Natural killer cell (primary cell): ENCODE measurements at regions not wholly inside any gene's neighbourhood (a gene's known extent, or its start where the extent isn't known, plus 50 kb on each side); places are given as distances from the start of the nearest gene placed in this dataset.
A peak's percentile ranks its signal among the peaks of the same experiment; 100 is the strongest.

Experiments used
- ATAC-seq, 3 donors: fragments of 150-1000 bp in 2 of 3; fragments of 200-7000 bp in 1 of 3; cut with Tn5 transposase; 1 replicate in 1 of 3; 2 replicates in 2 of 3; pipeline ENCODE4 v1.10.0; 2021; ENCODE audit warnings: mild to moderate bottlenecking in 2 of 3, moderate library complexity in 2 of 3
- DNase-seq, 2 donors: peaks; one replicate each; pipeline versions ENCODE4 v3.0.0 to v3.0.0-alpha.2; 2013 to 2021; ENCODE audit warnings: mixed read lengths in 1 of 2
- H3K27ac ChIP-seq: one replicate; pipeline ENCODE4 v1.5.1; 2013; ENCODE audit warnings: mild to moderate bottlenecking, low read length
- H3K27me3 ChIP-seq: one replicate; pipeline ENCODE4 v1.6.1; 2013; ENCODE audit warnings: low read length; ENCODE audit not compliant: control insufficient read depth, insufficient read depth
- H3K36me3 ChIP-seq: one replicate; pipeline ENCODE4 v1.6.1; 2013; ENCODE audit warnings: low read length; ENCODE audit not compliant: control insufficient read depth, insufficient read depth
- H3K4me1 ChIP-seq: one replicate; pipeline ENCODE4 v1.6.1; 2013; ENCODE audit warnings: low read length; ENCODE audit not compliant: control insufficient read depth, insufficient read depth
- H3K4me3 ChIP-seq: one replicate; pipeline ENCODE4 v1.5.1; 2013; ENCODE audit warnings: low read length
- H3K9me3 ChIP-seq: one replicate; pipeline ENCODE4 v1.6.1; 2013; ENCODE audit warnings: low read length; ENCODE audit not compliant: control insufficient read depth, insufficient read depth
- H3K27ac Mint-ChIP-seq, 2 donors: one replicate each; pipeline ENCODE4 v1.8.0; 2022; ENCODE audit warnings: mild to moderate bottlenecking in 2 of 2, mixed read lengths in 2 of 2, moderate library complexity in 1 of 2
- H3K27me3 Mint-ChIP-seq, 2 donors: one replicate each; pipeline ENCODE4 v1.8.0; 2022; ENCODE audit warnings: low read depth in 2 of 2, mixed read lengths in 2 of 2
- H3K36me3 Mint-ChIP-seq: one replicate; pipeline ENCODE4 v1.8.0; 2022; ENCODE audit warnings: mixed read lengths
- H3K4me1 Mint-ChIP-seq, 2 donors: one replicate each; pipeline ENCODE4 v1.8.0; 2022; ENCODE audit warnings: mixed read lengths in 2 of 2
- H3K4me3 Mint-ChIP-seq: one replicate; pipeline ENCODE4 v1.8.0; 2022; ENCODE audit warnings: mild to moderate bottlenecking, moderate library complexity, mixed read lengths
- H3K9me3 Mint-ChIP-seq, 2 donors: one replicate each; pipeline ENCODE4 v1.8.0; 2022; ENCODE audit warnings: mixed read lengths in 2 of 2
- CTCF ChIP-seq: fragments of 200-600 bp; IDR thresholded peaks from one replicate; pipeline ENCODE4 v1.8.0; 2022; ENCODE audit warnings: antibody characterized with exemption
- WGBS: methylation state at CpG from one replicate; pipeline ENCODE4 v1.1.7; 2013; ENCODE audit warnings: missing lambda C conversion rate; ENCODE audit not compliant: insufficient coverage; 5-methylcytosine and 5-hydroxymethylcytosine counted together
- intact Hi-C: fragments of 100-400 bp; cut with micrococcal nuclease; formaldehyde crosslinking; loops from one replicate; pipeline ENCODE4 v1.14.2; 2022

- DNase-seq (no peak), ATAC-seq (no peak)
- no peaks in the 10 kb centered on the region for H3K4me1 Mint-ChIP-seq
- no peaks in the 10 kb centered on the region for H3K36me3 Mint-ChIP-seq
- TF ChIP-seq CTCF: no peak
- Histone ChIP-seq H3K4me3 (no peak overlapping the region), H3K4me1 (no peaks in the 10 kb centered on the region), H3K36me3 (no peaks in the 10 kb centered on the region), H3K27ac (no peak overlapping the region), H3K27me3 (no peaks in the 10 kb centered on the region), H3K9me3 (no peaks in the 10 kb centered on the region)
- no peak overlapping the region for H3K27ac Mint-ChIP-seq
- H3K4me3 Mint-ChIP-seq: no peak overlapping the region
- no peaks in the 10 kb centered on the region for H3K9me3 Mint-ChIP-seq
- WGBS: 96% methylated on average over 3 of the region's 6 CpGs
- peaks cover 0 to 5% of the 10 kb centered on the region in 2 donors for H3K27me3 Mint-ChIP-seq
- intact Hi-C loops: no loop called here
Observed at GRCh38 chrX:9196961-9197640, 163.2 kb upstream of the FAM9B start.

- DNase-seq: no peak
- no peak for ATAC-seq
- no peaks in the 10 kb centered on the region for H3K9me3 Mint-ChIP-seq
- H3K36me3 Mint-ChIP-seq: no peaks in the 10 kb centered on the region
- intact Hi-C loops: loop anchor here (2.0 to 10.0 kb wide), 2 partner anchors 150 to 258 kb away; no protein-coding TSS in a partner anchor
- 37% methylated on average over 3 of the region's 4 CpGs for WGBS
- H3K4me1 ChIP-seq: peaks cover 22% of the 10 kb centered on the region
- no peaks in the 10 kb centered on the region for H3K27me3 Mint-ChIP-seq
- no peak overlapping the region for H3K4me3 ChIP-seq
- H3K9me3 ChIP-seq: no peaks in the 10 kb centered on the region
- H3K4me3 Mint-ChIP-seq: peak overlapping the region; percentile 82
- H3K27ac Mint-ChIP-seq: peak overlapping the region; percentile 86 to 89
- no peaks in the 10 kb centered on the region for H3K27me3 ChIP-seq
- no peak for TF ChIP-seq CTCF
- H3K27ac ChIP-seq: peak overlapping the region; percentile 71
- peaks cover 29 to 41% of the 10 kb centered on the region in 2 donors for H3K4me1 Mint-ChIP-seq
- no peaks in the 10 kb centered on the region for H3K36me3 ChIP-seq
Observed at GRCh38 chrX:9204560-9204959, 170.6 kb upstream of the FAM9B start.

- H3K27me3 Mint-ChIP-seq: no peaks in the 10 kb centered on the region
- peaks cover 29 to 41% of the 10 kb centered on the region in 2 donors for H3K4me1 Mint-ChIP-seq
- peak overlapping the region; percentile 82 for H3K4me3 Mint-ChIP-seq
- no peaks in the 10 kb centered on the region for H3K36me3 Mint-ChIP-seq
- ATAC-seq (peak; percentile 82 to 87 (median 85)), DNase-seq (peak; percentile 18 to 43)
- Histone ChIP-seq H3K36me3 (no peaks in the 10 kb centered on the region), H3K9me3 (no peaks in the 10 kb centered on the region), H3K4me1 (peaks cover 22% of the 10 kb centered on the region), H3K4me3 (no peak overlapping the region), H3K27me3 (no peaks in the 10 kb centered on the region), H3K27ac (peak overlapping the region; percentile 71)
- no peak for TF ChIP-seq CTCF
- WGBS: 65% methylated on average over 6 of the region's 8 CpGs
- no peaks in the 10 kb centered on the region for H3K9me3 Mint-ChIP-seq
- intact Hi-C loops: loop anchor here (2.0 to 10.0 kb wide), 3 partner anchors 39 to 257 kb away; no protein-coding TSS in a partner anchor
- peak overlapping the region; percentile 86 to 89 for H3K27ac Mint-ChIP-seq
Observed at GRCh38 chrX:9205599-9206223, 171.8 kb upstream of the FAM9B start.
